Muscle of back (tissue), 3 donors: ENCODE measurements at regions not wholly inside any gene's neighbourhood (a gene's known extent, or its start where the extent isn't known, plus 50 kb on each side); places are given as distances from the start of the nearest gene placed in this dataset.
A peak's percentile ranks its signal among the peaks of the same experiment; 100 is the strongest.
"Not testable (repeated sequence)": the region's sequence is repeated elsewhere in the genome, so short reads cannot be mapped to it uniquely, and the experiment has no call there.

Experiments
- DNase-seq, 3 donors: peaks; one replicate each; pipeline versions ENCODE4 v3.0.0 to v3.0.0-alpha.2; 2013

DNA sequence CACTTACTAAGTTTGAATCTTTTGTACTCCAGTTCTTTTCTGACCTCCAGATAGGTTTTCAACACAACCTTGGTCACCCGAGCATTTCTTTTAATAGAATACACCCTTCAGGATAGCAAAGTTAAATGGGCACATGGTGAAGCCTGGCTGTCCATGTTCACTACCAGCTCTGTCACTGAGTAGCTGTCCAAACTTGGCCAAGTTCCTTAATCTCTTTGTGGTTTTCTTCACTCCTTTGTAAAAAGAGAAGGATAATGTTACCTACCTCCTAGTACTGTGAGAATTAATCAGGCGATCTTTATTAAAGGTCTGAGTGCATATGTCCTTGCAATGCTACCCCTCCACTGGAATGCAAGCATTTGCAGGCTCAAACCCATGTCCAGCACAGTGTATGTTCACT is 128.1 kb upstream of the PTPRZ1 start:
- no peak for DNase-seq

DNA sequence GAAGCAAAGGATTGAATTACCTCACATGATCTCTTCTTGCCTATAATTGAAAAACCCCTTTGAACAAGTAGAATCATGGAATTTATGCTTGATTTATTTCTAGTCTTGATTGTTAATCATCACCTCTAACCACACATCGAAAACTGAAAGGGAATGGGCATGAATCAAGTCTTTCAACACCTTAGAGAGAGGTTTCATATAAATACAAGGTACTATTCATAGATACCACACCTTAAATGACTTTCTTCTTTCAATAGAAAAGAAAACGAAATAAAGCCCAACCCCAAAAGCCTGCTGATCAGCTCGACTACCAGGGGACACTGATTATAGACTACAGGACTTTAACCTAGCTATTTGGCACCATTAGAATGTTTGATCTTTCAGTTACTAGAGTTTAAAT is 128.6 kb upstream of the PTPRZ1 start:
- DNase-seq = no peak

DNA sequence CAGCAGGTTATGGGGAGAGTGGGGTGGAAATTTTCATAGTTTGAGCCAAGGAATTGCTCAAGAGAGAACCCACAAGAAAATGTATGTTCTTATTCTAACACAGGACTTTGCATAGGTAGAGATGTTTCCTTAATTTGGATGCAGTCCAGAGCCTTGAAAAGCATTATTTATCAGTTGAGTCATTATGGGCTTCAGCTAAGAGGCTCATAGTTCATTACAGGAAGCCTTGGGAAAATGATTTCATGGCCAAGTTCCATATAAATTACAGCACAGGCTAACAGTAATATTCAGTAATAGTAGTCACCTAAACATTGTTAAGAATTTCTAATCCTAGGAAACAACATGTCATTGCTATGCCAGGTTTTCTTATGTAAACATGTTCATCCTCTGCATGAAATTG is 131.1 kb upstream of the PTPRZ1 start:
- DNase-seq = no peak

DNA sequence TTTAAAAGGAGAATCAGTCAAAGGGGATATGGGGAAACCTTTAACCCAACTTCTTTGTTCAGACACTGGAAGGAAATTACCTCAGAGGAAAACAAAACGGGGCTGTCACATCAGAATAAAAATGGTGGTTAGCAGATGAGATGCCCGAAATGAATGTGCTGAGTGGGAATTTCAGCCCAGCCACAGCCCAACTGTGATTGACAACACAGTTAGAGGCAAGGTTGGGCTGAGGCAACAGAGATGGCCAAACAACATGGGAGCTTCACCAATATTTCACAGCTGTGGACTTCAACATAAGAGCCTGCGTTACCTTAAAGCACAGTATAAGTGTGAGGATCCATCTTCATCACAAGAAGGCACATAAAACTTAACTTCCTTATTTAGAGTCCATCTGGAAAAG is 133.5 kb upstream of the PTPRZ1 start:
- no peak for DNase-seq

DNA sequence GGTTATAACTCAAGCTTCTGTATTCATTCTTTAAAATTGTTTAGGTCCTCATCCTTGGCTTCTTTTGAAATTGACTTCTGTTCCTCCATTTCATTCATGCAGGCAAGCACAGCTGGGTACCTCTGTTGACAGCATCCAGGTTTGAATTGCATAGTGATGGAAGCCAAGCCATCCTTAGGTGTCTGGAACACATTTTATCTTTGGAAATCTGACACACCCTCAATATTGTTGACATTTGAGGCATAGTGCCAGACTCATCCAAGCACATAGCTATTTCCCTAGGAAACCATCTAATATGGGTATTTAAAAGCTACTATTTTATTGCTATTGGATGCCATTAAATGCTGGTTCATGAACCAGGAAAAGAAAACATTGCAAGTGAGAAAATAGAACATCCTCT is 142.1 kb upstream of the PTPRZ1 start:
- DNase-seq = no peak

GRCh38 chr7:121714559-121715303 is 158.2 kb upstream of the PTPRZ1 start:
- no peak for DNase-seq

- not testable (repeated sequence) for DNase-seq
Observed at GRCh38 chr7:121712961-121713360, 160.0 kb upstream of the PTPRZ1 start.

DNA sequence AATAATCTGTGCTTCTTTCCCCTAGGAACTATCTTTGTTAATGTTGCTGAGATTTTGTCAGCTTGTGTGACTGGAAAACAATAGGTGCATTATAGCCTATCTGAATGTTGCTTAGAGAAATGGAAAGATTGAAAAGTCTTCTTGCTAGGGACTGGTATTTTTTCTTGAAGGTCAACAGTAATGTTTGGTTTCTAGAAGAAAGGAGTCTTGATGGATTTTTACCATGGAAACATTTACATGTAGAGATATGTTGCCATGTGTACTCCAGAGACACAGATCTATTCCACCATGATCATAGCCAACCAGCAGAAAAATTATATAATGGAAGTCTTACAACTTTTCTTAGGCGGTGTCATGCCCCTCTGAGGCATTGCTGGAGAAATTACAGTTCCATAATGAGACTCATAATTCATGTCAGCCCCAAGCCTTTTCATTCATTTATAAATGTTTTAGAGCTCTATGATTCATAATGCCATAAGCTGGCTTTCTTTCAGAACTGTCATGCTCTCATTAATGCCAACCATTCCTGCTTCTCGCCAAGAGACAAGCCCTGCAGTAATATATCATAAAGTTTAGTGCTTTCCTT is 175.1 kb upstream of the PTPRZ1 start:
- DNase-seq = no peak

DNA sequence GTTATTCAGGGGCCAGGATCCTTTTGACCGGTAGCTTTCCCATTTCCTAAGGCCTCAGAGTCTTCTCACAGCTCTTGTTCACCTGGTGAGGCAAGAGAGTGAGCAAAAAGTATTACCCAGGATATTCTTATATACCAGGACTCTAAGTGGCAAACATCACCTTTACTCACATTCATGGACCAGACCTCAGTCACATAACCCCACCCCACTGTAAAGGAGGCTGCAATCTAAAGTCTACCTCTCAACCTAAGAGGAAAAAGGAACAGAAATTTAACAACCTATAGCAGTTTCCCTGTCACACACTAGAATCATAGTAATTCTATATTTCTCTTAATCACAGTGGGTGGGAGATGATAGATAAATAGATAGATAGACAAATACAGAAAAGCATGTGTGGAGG is 176.0 kb upstream of the PTPRZ1 start:
- DNase-seq = no peak

DNA sequence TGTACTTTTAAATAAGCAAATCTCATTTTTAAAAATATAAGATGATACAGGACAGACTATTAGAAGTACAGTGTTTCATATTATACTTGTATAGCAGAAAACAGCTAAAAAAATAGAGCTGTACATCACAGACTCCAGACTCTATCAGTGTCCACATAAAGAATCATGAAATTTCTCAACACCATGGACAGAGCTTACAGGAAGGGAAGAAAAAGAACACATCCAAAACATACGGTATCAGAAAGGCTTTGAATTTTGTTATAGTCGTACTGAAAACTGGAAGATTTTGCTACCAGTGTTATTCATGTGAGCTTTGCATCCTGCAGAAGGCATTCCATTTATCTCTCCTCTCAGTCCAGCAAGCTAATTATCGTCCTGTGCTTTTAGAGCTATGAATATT is 183.2 kb upstream of the PTPRZ1 start:
- DNase-seq = no peak

GRCh38 chr7:121681700-121682099 is 191.3 kb upstream of the PTPRZ1 start:
- DNase-seq = no peak

DNA sequence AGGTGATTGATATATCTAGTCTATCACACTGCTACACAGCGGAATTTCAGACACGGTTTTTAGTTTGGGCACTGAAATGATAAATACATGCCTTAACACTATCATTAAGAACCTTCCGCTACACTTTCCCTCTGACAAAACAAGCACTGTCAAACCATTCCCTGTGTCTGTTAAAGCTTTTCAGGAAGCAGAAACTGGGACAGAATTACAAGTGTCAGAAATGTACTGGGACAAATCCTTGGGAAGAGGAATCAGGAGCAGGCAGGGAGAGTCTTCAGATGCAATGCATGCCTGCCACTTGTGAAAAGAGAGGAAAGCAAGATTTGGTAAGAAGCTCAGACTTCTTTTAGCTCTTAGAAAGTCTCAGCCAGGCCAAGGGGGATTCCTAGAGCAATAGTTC is 196.8 kb upstream of the PTPRZ1 start:
- no peak for DNase-seq

DNA sequence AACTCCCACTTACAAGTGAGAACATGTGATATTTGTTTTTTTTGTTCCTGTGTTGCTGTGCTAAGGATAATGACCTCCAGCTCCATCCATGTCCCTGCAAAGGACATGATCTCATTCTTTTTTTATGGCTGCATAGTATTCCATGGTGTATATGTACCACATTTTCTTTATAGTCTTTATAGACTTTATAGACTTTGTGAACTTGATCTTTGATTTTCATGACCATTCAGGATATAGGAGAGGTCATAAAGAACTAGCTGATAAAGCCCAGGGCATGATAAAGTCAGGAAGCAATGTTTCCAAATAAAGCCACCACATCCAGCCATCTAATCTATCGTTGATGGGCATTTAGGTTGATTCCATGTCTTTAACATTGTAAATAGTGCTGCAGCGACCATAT is 198.5 kb upstream of the PTPRZ1 start:
- DNase-seq = not testable (repeated sequence)

DNA sequence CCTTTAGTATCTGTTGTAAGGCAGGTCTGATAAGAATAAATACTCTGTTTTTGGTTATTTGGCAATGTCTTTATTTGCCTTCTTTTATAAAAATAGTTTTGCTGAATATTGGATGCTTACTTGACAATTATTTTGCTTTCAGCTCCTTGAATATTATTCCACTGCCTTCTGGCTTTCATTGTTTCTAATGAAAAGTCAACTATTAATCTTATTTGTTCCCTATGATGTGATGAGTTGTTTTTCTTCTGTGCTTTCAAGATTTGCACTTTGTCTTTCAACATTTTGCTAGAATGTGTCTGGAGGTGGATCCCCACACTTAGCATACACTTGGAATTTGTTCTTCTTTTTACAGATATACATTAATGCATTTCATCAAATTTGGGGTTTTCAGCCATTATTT is 203.8 kb upstream of the PTPRZ1 start:
- no peak for DNase-seq

- DNase-seq = no peak
Observed at GRCh38 chr7:121666306-121666705, 206.7 kb upstream of the PTPRZ1 start.

DNA sequence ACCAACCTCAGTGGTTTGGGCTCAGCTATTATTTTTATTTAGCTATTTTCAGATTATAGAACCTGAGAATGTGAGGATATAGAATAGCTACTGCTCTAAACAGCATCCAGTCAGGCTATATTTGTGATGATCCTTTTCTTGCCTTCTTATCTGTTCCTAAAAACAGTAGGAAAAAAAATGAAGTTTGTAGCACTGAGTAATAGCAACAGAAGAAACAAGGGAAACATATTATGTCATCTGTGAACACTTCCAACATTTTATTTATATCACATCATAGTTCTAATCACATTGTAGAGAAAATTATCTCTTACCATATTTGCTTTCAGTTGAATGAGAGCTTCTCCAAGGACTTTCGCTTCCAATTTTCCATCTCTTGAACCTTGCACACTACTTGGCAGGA is 229.6 kb upstream of the PTPRZ1 start:
- peak in 1 of 3 donors; percentile 7 for DNase-seq

GRCh38 chr7:121639705-121640104 is 233.3 kb upstream of the PTPRZ1 start:
- DNase-seq = no peak

GRCh38 chr7:121638286-121638685 is 234.7 kb upstream of the PTPRZ1 start:
- DNase-seq = no peak

- DNase-seq = no peak
Observed at GRCh38 chr7:121634356-121634755, 238.2 kb upstream of the FAM3C start.

DNA sequence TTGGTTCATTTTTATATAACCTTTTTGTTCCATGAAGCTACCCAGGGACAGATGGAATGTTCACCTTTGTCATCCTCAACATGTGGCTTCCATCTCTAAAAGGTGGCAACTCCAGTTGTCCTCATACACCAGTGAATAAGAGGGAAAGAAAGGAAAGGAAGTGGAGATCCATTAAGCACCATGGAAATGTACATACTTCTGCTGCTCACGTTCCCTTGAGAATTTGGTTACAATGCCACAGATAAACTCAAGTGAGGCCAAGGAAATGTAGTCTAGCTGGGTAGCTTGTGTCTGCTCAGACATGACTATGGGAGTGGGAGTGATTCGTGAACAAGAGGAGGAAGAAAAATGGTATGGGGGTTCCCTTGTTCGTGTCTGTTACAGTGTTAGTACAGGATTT is 237.1 kb upstream of the FAM3C start:
- no peak for DNase-seq

DNA sequence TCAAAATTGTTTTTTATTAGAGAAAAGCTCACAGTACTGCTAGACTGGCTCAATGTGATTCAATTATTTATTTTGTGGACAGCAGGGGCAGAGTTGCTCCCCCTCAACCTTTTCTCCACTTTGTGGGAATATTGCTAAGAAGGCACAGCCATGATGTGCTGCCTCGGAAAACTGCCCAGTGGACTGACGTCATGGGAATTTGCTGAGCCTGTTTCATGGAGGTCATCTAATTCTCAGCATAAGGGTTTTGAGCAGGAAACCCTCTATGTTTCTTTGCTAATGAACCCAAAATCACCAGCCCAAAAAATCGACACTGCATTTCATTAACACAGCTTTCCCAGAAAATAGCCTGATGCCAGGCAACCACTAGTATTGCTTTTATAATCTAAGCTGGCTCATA is 228.8 kb upstream of the FAM3C start:
- peak in 1 of 3 donors; percentile 31 for DNase-seq

DNA sequence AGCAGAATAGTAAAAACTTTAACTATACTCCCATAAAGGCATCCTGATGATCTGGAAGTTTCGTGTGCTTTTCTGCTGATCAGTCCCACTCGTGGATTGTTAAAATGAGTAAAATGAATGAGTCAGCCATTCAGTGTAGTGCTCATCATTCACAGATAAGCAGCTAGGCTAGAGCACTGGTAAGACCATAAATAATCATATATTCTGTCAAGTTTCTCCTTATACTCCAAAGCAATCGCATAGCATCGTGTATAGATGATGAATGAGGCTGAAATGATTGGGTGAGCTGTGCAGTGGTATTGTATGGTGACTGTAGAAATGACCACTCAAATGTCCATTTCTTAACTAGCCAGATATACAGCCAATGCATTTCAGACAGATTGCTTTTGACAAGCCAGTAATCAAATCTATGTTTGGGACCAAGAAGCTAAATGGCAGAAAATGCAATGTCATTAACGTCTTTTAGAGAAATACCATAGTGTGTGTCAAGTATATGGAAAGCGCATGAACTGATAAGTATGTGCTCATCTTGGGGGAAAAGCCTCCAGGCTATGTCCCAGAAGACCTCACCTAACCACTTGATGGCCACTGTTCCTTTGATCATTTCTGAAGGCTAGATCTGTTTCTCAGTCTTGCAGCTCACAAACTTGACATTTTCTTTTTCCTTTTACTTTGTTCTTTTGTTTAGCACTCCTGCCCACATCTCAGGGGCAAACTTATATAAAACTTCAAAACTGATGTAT is 227.2 kb upstream of the FAM3C start:
- DNase-seq = no peak

DNA sequence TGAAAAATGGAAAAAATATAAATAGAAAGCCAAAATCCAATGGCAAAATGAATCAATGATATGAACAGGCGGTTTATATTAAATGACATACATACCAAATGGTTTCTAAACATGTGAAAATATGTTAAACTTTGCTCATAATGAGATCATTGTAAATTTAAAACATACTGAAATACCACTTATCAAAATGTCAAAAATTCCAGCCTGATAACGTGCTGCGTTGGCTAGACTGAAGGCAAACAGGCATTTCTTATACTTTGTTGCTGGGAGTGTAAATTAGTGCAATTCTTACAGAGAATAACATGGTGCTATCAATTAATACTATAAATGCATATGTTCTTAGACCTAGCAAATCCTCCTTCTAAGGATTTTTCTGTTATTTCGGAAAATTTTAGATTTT is 225.8 kb upstream of the FAM3C start:
- no peak for DNase-seq
